ENCODE measurements at regions not wholly inside any gene's neighbourhood (a gene's known extent, or its start where the extent isn't known, plus 50 kb on each side); places are given as distances from the start of the nearest gene placed in this dataset.

DNA sequence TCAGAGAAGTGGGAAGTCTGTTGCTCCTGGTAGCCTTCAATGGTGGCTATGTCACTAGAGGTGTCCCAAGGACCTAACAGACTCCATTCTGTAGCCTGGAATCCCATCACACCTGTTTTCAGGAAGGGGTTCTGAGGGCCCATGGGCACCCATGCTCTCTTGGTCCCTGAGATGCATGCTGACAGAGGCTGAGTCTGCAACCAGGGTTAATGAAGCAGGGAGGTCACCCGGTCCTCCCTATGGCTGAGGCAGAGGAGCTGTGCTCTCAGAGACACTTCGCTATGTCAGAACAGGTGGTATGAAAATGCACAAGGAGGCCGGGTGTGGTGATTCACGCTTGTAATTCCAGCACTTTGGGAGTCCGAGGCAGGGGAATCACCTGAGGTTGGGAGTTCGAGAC lies 452.1 kb downstream of the TCERG1L start:
- TF ChIP-seq CTCF (IDR thresholded peaks at IDR 0.05; ENCODE audit: insufficient read depth, low read depth, low read length, missing control alignments): no peak
- DNase-seq (ENCODE audit: low read depth): no peak
- no peak overlapping the region for H3K4me3 ChIP-seq (ENCODE audit: low read length)

DNA sequence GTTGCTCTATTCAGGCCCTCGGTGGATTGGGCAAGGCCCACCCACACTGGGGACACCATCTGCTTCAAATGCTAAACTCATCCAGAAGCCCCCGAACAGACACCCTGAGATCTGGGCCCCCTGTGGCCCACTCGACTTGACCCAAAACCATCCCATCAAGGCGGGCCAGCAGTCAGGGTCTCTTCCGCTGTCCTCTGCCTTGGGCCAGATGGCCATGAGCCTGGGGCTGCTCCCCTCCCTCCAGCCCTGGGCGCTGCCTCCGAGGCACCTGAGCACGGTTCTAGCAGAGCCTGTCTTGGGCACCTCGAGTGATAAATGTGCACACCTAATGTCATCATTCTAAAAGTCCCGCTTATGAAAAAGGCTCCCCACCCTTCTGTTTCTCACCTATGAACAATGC lies 449.4 kb downstream of the TCERG1L start:
- no peak for DNase-seq (ENCODE audit: low read depth)
- H3K4me3 ChIP-seq (ENCODE audit: low read length): no peak overlapping the region
- no peak for TF ChIP-seq CTCF (IDR thresholded peaks at IDR 0.05; ENCODE audit: insufficient read depth, low read depth, low read length, missing control alignments)

GRCh38 chr10:130862626-130863025 lies 448.9 kb downstream of the TCERG1L start:
- no peak for TF ChIP-seq CTCF (IDR thresholded peaks at IDR 0.05; ENCODE audit: insufficient read depth, low read depth, low read length, missing control alignments)
- no peak for DNase-seq (ENCODE audit: low read depth)
- H3K4me3 ChIP-seq (ENCODE audit: low read length): no peak overlapping the region

- no peak overlapping the region for H3K4me3 ChIP-seq (ENCODE audit: low read length)
- TF ChIP-seq CTCF (IDR thresholded peaks at IDR 0.05; ENCODE audit: insufficient read depth, low read depth, low read length, missing control alignments): no peak
- no peak for DNase-seq (ENCODE audit: low read depth)
These were observed 448.5 kb downstream of the TCERG1L start for GRCh38 chr10:130863044-130863443.

DNA sequence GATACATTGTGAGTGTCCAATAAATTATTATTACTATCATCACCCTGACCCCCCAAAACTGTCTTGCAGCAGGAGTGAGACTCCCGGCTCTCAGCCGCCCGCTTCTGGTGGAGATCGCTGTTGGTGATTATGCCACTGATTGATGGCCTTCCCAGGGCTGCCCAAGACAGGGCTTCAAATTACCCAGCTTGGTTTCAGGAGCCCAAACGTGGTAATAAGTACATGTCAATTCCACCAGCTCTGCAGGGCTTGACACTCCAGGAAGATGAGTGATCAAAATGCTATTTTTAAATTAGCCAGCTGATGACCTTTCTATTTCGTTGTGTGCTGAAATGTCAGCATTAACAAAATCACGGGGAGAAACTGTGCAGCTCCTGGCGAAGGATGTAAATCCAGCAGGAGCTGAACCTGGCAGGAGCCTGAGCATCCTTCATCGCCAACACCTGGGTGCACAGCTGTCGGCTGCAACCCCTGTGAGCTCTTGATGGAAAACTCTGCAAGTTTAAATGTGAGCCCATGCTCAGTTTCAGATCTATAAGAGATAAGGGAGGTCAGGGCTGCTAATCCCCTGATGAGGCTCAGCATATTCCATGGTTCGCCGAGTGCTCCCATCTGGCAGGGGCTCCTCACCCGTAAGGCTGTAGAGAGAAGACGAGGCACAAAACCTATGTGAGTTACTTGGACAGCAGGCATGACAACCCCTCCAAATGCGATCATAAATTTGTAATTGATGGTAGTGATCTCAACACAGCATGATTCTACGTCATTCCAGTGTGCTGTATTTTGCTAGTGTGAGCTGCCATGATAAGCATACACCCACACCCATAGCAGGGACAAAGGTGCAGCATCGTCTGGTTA lies 446.3 kb downstream of the TCERG1L start:
- no peak for DNase-seq (ENCODE audit: low read depth)
- H3K4me3 ChIP-seq (ENCODE audit: low read length): no peak overlapping the region
- no peak for TF ChIP-seq CTCF (IDR thresholded peaks at IDR 0.05; ENCODE audit: insufficient read depth, low read depth, low read length, missing control alignments)

DNA sequence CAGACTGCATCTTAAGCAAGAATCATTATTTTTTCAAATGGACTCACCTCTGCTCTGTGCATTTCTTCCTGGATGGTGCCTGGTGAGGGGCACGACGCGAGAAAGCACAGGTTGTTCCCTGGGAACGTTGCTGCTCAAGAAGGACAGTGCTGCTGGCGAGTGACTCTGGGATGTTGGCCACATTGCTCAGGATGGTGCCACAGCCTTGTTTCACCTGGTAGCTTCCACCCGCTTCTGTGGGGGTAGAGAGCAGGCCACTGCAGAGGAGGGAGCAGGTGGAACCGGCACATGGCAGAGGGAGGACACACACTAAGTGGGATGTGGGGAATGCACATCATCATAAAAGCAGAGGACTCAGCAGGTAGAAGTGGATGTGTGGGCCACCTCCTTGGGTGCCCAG lies 444.7 kb downstream of the TCERG1L start:
- TF ChIP-seq CTCF (IDR thresholded peaks at IDR 0.05; ENCODE audit: insufficient read depth, low read depth, low read length, missing control alignments): no peak
- no peak overlapping the region for H3K4me3 ChIP-seq (ENCODE audit: low read length)
- no peak for DNase-seq (ENCODE audit: low read depth)

All from epithelial cell of esophagus (primary cell).